ENCODE measurements at regions not wholly inside any gene's neighbourhood (a gene's known extent, or its start where the extent isn't known, plus 50 kb on each side); places are given as distances from the start of the nearest gene placed in this dataset.
"Not testable (repeated sequence)": the region's sequence is repeated elsewhere in the genome, so short reads cannot be mapped to it uniquely, and the experiment has no call there.

GRCh38 chr2:10223471-10223870, 79.2 kb upstream of the HPCAL1 start:
- no peak for DNase-seq

GRCh38 chr2:10223932-10224720, 78.6 kb upstream of the HPCAL1 start:
- no peak for DNase-seq

GRCh38 chr2:10224734-10225133, 78.0 kb upstream of the HPCAL1 start:
- no peak for DNase-seq

- DNase-seq: no peak
These were observed 77.2 kb upstream of the HPCAL1 start for GRCh38 chr2:10225291-10226037.

- DNase-seq: no peak
These were observed 76.5 kb upstream of the HPCAL1 start for GRCh38 chr2:10226038-10226724.

GRCh38 chr2:10228611-10229365, 73.9 kb upstream of the HPCAL1 start:
- DNase-seq: no peak

GRCh38 chr2:10229462-10230099, 73.1 kb upstream of the HPCAL1 start:
- no peak for DNase-seq

- no peak for DNase-seq
These were observed 72.2 kb upstream of the HPCAL1 start for GRCh38 chr2:10230499-10230898.

- not testable (repeated sequence) for DNase-seq
These were observed 71.8 kb upstream of the HPCAL1 start for GRCh38 chr2:10230921-10231320.

GRCh38 chr2:10231551-10232085, 71.1 kb upstream of the HPCAL1 start:
- DNase-seq: no peak

GRCh38 chr2:10232096-10232815, 70.4 kb upstream of the HPCAL1 start:
- no peak for DNase-seq

GRCh38 chr2:10233131-10234012, 69.3 kb upstream of the HPCAL1 start:
- DNase-seq: no peak

- no peak for DNase-seq
These were observed 68.7 kb upstream of the HPCAL1 start for GRCh38 chr2:10234013-10234306.

GRCh38 chr2:10234409-10235094, 68.2 kb upstream of the HPCAL1 start:
- no peak for DNase-seq

GRCh38 chr2:10235099-10235908, 67.4 kb upstream of the HPCAL1 start:
- no peak for DNase-seq

- no peak for DNase-seq
These were observed 66.7 kb upstream of the HPCAL1 start for GRCh38 chr2:10235909-10236550.
